GM21576 (cell line): ENCODE measurements at regions not wholly inside any gene's neighbourhood (a gene's known extent, or its start where the extent isn't known, plus 50 kb on each side); places are given as distances from the start of the nearest gene placed in this dataset.

Source experiments
- ATAC-seq: cut with Tn5 transposase; IDR thresholded peaks from one replicate; pipeline ENCODE4 v1.9.1; 2021; ENCODE audit warnings: mild to moderate bottlenecking, moderate library complexity; ENCODE audit not compliant: unreplicated experiment

GRCh38 chr1:29849991-29850757, 613.9 kb downstream of the PTPRU start:
- no peak for ATAC-seq

- ATAC-seq = no peak
Observed at GRCh38 chr1:29849038-29849750, 612.9 kb downstream of the PTPRU start.

GRCh38 chr1:29845910-29846309, 609.6 kb downstream of the PTPRU start:
- no peak for ATAC-seq

- no peak for ATAC-seq
Observed at GRCh38 chr1:29842130-29842529, 605.8 kb downstream of the PTPRU start.

- no peak for ATAC-seq
Observed at GRCh38 chr1:29839726-29840125, 603.4 kb downstream of the PTPRU start.

- no peak for ATAC-seq
Observed at GRCh38 chr1:29838738-29839320, 602.5 kb downstream of the PTPRU start.

GRCh38 chr1:29836651-29837646, 600.6 kb downstream of the PTPRU start:
- no peak for ATAC-seq

GRCh38 chr1:29835874-29836273, 599.6 kb downstream of the PTPRU start:
- no peak for ATAC-seq

GRCh38 chr1:29835406-29835805, 599.1 kb downstream of the PTPRU start:
- no peak for ATAC-seq

- no peak for ATAC-seq
Observed at GRCh38 chr1:29833581-29833980, 597.3 kb downstream of the PTPRU start.

- no peak for ATAC-seq
Observed at GRCh38 chr1:29832936-29833335, 596.6 kb downstream of the PTPRU start.

- no peak for ATAC-seq
Observed at GRCh38 chr1:29832471-29832870, 596.1 kb downstream of the PTPRU start.

GRCh38 chr1:29831500-29832117, 595.3 kb downstream of the PTPRU start:
- no peak for ATAC-seq

GRCh38 chr1:29830916-29831315, 594.6 kb downstream of the PTPRU start:
- ATAC-seq = no peak

- ATAC-seq = no peak
Observed at GRCh38 chr1:29830383-29830782, 594.1 kb downstream of the PTPRU start.

GRCh38 chr1:29829448-29830344, 593.4 kb downstream of the PTPRU start:
- no peak for ATAC-seq

- ATAC-seq = no peak
Observed at GRCh38 chr1:29828526-29829447, 592.5 kb downstream of the PTPRU start.

GRCh38 chr1:29827801-29828525, 591.6 kb downstream of the PTPRU start:
- no peak for ATAC-seq
